ENCODE measurements at regions not wholly inside any gene's neighbourhood (a gene's known extent, or its start where the extent isn't known, plus 50 kb on each side); places are given as distances from the start of the nearest gene placed in this dataset.
A peak's percentile ranks its signal among the peaks of the same experiment; 100 is the strongest.
"Not testable (repeated sequence)": the region's sequence is repeated elsewhere in the genome, so short reads cannot be mapped to it uniquely, and the experiment has no call there.

GRCh38 chr1:181192316-181192715 lies 103.8 kb downstream of the IER5 start:
- DNase-seq (ENCODE audit: low spot score): peak; percentile 47

- no peak for DNase-seq (ENCODE audit: low spot score)
These were observed 114.6 kb downstream of the IER5 start for GRCh38 chr1:181202986-181203555.

DNA sequence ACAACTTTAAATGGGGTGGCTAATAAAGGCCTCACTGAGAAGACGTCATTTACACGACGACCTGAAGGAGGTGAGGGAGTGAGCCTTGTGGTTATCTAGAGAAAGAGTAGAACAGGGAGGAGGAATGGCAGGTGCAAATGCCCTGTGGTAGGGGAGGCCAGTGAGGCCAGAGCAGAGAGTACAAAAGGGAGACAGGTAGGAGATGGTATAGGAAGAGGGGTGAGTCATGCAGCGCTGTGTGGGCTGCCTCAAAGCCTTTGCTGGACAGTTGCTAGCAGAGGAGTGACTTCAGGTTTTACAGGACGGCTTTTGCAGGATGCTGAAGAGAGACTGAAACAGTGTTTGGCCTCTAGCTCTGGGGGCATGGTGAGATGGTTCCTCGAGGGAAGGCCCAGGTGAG lies 116.0 kb downstream of the IER5 start:
- no peak for DNase-seq (ENCODE audit: low spot score)

DNA sequence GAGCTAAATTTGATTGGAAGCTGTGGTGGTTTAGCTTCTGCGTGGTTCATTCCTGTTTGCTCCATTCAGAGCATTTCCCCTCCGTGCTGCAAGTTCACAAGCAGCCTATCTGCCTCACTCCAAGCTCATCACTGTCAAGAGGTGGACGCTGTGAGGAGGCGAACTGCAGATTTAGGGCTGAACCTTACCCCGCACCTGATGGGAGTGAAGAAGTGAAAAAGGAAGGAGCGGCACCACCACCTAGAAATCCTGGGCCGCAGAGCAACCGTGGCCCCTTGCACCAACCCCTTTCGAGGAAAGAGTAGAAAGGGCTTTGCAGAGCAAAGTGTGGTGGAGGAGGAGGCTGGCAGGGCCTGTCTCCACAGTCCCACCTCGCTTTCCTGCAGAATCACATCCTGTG lies 117.4 kb downstream of the IER5 start:
- DNase-seq (ENCODE audit: low spot score): no peak

GRCh38 chr1:181206513-181206912 lies 118.0 kb downstream of the IER5 start:
- no peak for DNase-seq (ENCODE audit: low spot score)

DNA sequence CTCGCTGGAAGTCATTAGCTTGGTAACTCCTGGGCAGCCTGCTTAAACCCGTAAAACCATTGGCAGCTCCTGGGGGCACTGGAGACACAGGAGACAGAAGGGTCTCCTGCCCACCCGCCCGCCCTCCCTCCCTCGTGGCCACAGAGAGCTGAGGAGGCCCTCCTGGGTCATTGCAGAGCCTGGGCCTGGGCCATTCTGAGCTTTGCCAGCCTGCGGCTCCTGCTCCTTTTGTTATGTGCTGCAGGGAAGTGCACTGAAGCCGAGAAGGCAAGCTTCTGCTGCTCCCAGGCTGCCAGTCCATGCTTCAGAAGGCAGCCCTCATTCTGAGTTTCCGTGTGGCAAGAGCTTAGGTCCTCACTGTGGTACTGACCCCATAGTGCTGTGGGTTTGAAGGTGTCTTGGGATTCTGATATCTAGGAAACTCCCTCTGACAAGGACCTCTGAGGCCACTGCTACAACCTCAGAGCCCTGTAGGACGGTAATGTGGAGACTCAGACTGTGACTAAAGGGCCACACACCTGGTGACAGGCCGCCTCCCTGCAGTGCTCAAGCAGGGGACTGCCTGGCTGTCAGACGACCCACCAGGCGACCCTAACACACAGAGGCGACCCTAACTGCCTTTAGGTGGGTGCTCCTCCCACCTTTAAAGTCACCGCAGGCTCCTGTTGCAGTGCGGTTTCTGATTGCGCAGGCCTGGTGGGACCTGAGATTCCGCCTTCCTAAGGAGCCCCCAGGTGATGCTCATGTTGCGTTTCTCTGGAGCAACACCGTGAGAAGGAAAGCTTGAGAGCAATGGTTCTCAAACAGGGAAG lies 118.7 kb downstream of the IER5 start:
- peak; percentile 67 for DNase-seq (ENCODE audit: low spot score)

GRCh38 chr1:181208083-181208482 lies 119.6 kb downstream of the IER5 start:
- DNase-seq (ENCODE audit: low spot score): peak; percentile 77

DNA sequence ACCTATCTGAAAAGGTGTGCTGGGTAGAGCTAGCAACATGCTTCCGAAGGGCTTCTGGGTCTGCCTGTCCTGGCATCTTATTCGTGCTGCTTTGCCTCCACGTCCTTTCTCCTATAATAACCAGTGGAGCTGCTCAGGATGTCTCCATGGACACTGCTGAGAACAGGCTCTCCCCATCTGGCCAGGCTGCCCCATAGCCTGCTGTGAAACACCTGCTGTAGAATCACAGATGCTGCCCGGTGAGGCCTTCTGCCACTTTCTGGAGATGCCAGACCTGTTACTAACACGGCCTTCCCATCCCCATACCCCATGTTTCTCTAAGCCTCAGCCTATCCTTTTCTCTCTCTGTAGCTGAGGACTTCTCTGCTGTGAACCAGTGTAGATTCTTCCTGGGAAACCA lies 120.5 kb downstream of the IER5 start:
- no peak for DNase-seq (ENCODE audit: low spot score)

GRCh38 chr1:181213056-181213455 lies 124.6 kb downstream of the IER5 start:
- no peak for DNase-seq (ENCODE audit: low spot score)

DNA sequence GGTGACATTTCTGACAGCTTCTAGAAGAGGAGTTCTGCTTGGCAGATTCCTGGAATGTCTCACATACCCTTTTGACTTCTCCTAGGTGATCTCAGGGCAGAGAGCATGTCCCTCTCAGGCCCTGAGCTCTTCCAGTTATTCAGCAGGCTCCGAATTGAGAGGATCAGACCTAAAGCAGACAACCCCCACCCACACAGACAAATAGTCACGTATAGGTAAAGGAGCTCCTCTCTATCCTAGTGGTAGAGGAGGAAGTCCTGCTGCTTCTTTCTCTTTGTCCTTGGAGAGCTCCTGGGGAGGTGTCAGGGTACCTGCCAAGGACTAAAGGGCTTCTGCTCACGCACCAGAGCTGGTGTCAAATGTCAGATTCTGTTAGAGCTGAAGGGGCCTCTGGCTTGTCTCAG lies 128.1 kb downstream of the IER5 start:
- DNase-seq (ENCODE audit: low spot score): no peak

DNA sequence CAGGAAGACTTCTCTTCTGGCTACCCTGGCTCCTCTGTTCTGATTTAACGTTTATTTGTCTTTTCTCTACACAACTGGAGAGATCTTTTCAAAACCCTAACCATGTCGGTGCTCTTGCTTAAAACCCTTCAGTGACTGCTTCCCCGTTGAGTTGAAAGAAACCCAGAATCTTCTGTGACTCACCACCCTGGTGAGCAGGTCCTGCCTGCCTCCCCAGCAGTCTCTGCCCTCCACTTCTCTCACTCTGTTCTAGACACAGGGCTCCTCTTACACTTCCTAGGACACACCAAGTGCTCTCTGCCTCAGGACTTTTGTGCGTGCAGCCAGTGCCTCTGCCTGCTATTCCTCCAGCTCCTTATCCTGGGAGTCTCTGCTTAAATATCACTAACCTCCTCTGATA lies 131.4 kb downstream of the IER5 start:
- DNase-seq (ENCODE audit: low spot score): no peak

- no peak for DNase-seq (ENCODE audit: low spot score)
These were observed 132.6 kb downstream of the IER5 start for GRCh38 chr1:181221078-181221477.

DNA sequence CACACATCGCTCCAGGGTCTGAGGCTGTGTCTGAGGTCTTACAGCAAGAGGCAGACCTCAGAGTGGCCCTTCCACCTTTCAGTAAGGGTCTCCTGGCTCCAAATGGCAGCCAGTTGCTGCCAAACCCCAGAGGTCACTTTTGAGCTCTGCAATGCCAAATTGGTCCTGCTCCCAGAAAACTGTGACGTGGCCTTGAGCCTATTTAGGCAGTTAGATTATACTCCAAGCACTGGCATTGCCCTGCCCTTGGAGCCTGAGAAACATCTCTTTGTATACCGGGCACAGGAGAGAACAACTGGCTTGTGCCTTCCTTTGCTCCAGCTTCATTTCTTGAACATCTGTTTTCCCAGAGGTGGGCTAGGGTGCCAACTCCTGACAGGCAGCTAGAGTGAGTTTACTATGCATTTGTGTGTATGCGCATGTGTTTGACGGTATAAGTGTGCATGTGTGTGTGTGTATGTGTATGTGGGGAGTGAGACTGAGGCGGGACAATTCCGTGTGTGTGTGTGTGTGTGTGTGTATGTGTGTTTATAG lies 134.5 kb downstream of the IER5 start:
- no peak for DNase-seq (ENCODE audit: low spot score)

- DNase-seq (ENCODE audit: low spot score): not testable (repeated sequence)
These were observed 138.2 kb downstream of the IER5 start for GRCh38 chr1:181226728-181227127.

- no peak for DNase-seq (ENCODE audit: low spot score)
These were observed 150.6 kb downstream of the IER5 start for GRCh38 chr1:181239086-181239485.

- not testable (repeated sequence) for DNase-seq (ENCODE audit: low spot score)
These were observed 157.8 kb downstream of the IER5 start for GRCh38 chr1:181246320-181246719.

GRCh38 chr1:181248361-181248760 lies 159.9 kb downstream of the IER5 start:
- DNase-seq (ENCODE audit: low spot score): not testable (repeated sequence)

GRCh38 chr1:181249186-181249585 lies 160.7 kb downstream of the IER5 start:
- no peak for DNase-seq (ENCODE audit: low spot score)

DNA sequence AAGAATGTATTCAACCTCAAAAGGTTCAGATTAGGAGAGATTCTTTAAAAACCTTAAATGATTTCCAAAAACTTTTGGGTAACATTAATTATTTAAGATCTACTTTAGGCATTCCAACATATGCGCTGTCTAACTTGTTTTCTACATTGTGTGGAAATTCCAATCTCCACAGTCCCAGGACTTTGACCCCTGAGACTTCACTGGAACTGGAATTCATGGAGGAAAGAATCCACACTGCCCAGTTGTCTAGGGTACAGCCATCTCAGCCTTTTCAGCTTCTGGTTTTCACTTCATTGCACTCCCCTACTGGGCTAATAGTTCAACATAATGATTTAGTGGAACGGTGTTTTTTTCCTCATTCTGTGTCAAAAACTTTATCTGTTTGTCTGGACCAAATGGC lies 161.5 kb downstream of the IER5 start:
- DNase-seq (ENCODE audit: low spot score): no peak

DNA sequence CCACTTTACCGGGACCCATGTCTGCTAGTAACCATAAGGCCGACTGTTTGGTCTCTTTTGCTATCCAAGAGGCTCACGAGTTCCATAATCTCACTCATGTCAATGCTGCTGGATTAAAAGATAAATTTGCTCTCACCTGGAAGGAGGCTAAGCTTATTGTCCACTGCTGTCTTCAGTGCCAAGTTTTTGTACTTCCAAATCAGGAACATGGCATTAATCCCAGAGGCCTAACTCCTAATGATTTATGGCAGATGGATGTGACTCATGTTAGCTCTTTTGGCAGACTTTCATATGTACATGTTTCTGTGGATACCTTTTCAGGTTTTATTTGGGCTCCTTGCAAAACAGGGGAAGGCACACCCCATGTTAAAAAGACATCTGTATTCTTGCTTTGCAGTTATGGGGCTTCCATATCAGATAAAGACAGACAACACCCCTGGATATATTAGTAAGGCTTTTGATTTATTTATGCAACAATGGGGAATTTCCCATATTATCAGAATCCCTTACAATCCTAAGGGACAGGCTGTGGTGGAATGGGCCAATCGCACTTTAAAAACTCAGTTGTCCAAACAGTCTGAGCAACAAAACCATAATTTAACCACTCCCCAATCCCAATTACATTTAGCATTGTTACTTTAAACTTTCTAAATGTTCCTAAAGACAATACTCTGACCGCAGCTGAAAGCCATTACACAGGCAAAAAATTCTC lies 162.7 kb downstream of the IER5 start:
- DNase-seq (ENCODE audit: low spot score): no peak

- no peak for DNase-seq (ENCODE audit: low spot score)
These were observed 163.2 kb downstream of the IER5 start for GRCh38 chr1:181251713-181252075.

DNA sequence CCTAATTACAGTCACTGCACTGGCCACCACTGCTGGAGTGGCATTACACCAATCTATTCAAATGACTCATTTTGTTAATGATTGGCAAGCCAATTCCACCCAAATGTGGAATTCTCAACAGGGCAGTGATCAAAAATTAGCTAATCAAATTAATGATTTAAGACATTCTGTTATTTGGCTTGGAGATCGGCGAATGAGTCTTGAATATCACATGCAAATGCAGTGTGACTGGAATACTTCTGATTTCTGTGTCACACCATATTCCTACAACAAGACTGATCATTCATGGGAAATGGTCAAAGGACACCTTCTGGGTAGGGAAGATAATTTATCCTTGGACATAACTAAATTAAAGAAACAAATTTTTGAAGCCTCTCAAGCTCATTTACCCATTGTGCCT lies 165.1 kb downstream of the IER5 start:
- not testable (repeated sequence) for DNase-seq (ENCODE audit: low spot score)

All from mesenteric fat pad (tissue), 1 donor.